GM20000 (cell line): ENCODE measurements at regions not wholly inside any gene's neighbourhood (a gene's known extent, or its start where the extent isn't known, plus 50 kb on each side); places are given as distances from the start of the nearest gene placed in this dataset.

Experiments
- DNase-seq: peaks from one replicate; pipeline ENCODE4 v3.0.0; 2012; ENCODE audit warnings: low spot score
- TF ChIP-seq, protein P1 (sequence below): IDR thresholded peaks from 2 replicates; pipeline ENCODE4 v1.5.1; 2012; ENCODE audit warnings: mild to moderate bottlenecking, control low read depth; ENCODE audit errors: extremely low read depth, missing control alignments

DNA sequence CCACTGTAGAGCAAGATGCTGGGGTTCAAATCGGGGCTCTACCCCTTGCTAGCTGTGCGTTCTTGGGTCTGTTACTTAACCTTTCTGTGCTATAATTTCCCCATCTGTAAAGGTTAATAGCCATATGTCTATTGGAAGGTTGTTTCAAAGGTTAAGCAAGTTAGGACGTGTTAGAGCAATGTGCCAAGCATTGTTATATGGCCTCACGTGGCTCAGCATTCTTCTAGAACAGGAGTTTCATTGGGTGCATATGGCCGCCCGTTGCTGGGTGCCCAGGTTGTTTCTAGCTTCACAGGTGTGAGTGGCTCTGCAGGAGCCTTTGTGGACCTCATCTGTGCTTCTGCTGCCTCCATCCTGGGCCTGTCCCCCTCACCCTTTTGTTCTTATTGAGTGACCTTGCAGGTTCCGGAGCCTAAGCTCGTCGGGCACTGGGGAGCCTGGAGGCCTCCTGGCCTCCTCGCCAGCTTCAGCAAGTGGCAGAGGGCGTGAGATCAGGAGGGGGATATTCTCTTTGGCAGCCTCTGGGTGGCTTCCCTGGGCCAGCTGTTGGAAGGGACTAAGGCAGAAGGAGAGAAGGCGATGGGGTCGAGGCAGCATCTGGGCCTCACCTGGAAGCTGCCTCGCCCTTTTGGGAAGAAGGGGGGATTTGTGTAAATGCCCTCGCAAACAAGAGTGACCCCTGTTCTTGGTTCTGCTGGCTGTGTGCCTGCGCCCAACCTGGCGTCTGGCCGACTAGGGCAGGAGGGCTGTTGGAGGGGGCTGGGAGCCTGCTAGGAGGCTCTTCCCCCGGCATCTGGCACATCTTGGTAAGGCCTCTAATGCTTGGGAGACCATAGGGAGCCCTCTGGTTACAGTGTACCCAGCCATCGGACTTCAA, 80.2 kb upstream of the CIBAR2 start:
- TF ChIP-seq, protein P1, sequence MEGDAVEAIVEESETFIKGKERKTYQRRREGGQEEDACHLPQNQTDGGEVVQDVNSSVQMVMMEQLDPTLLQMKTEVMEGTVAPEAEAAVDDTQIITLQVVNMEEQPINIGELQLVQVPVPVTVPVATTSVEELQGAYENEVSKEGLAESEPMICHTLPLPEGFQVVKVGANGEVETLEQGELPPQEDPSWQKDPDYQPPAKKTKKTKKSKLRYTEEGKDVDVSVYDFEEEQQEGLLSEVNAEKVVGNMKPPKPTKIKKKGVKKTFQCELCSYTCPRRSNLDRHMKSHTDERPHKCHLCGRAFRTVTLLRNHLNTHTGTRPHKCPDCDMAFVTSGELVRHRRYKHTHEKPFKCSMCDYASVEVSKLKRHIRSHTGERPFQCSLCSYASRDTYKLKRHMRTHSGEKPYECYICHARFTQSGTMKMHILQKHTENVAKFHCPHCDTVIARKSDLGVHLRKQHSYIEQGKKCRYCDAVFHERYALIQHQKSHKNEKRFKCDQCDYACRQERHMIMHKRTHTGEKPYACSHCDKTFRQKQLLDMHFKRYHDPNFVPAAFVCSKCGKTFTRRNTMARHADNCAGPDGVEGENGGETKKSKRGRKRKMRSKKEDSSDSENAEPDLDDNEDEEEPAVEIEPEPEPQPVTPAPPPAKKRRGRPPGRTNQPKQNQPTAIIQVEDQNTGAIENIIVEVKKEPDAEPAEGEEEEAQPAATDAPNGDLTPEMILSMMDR = no peak
- DNase-seq = no peak

DNA sequence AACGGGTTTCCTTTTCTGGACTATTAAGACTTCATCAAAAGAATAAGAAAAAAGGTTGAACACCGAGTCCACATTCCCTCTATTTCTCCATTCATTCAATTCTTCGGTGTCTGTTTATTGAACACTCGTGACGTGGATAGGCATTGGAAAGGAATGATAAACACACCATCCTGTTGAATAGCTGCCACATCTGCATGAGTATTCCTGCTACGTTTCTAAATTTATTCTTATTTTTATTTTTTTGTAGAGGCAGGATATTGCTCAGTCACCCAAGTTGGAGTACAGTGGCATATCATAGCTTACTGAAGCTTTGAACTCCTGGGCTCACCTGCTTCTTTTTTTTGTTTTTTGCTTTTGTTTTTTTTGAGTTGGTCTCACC, 80.8 kb upstream of the CIBAR2 start:
- no peak for DNase-seq

DNA sequence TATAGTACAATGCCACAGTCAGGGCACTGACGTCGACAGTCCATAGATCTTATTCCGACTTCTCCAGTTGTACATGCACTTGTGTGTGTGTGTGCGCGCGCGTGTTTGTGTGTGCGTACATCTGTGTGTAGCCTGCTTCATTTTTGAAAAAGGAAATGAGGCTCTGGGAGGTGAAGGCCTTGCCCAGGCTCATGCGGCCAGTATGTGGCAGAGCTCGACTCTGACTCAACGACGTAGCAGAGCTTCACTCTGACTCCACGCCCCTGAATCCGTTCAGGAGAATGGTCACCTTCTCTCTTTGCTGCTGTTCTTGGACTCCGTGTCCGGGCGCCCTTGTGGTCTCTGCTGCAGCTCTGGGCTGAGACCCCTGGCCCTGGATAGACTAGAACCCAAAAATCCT, 81.6 kb upstream of the CIBAR2 start:
- TF ChIP-seq, protein P1 = no peak
- DNase-seq = no peak

More for the DNA sequence above, 80.8 kb upstream of the CIBAR2 start:
- TF ChIP-seq, protein P1 = no peak

DNA sequence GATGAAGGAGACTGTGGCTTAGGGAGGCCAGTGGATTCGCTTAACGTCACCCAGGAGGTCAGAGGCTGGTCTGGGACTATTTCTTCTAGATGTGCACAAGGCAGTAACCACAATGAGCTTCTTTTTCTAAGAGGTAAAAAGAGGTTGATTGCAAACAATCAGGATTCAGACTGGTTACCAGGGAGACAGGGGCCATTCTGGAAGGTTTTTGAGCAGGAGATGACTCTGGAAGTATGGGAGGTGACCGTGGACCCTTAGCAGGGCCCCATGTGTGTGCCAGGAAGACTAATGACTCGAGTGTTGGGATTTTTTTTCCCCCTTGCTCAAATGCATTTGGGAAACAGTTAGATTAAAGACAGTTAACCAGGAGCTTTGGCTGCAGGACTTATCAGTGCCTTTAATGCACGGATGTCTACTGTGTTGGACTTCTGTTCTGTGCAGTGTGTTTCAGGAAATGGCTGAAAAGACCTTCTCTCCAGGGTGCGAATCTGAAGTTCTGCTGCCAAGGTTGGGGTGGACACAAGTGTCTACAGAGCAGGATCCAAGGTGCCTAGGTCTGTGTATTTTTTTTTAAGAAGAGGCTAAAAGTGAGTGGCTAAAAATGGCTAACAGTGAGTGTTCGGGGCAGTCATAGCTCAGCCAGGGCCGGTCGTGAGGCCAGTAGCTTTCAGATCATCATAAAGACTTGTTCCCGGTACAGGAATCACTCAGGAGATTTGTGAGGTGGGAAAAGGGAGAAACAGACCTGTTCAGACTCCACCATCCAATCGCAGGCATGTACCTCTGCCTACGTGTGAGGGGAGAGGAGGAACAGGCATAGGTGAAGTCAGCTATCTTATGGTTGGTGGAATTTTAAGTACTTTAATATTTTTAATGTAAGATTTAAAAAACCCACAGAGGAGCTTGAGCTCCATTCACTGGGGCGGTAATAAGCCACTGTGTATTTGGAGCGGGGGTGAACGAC, 82.3 kb upstream of the CIBAR2 start:
- no peak for DNase-seq
- TF ChIP-seq, protein P1 = no peak

DNA sequence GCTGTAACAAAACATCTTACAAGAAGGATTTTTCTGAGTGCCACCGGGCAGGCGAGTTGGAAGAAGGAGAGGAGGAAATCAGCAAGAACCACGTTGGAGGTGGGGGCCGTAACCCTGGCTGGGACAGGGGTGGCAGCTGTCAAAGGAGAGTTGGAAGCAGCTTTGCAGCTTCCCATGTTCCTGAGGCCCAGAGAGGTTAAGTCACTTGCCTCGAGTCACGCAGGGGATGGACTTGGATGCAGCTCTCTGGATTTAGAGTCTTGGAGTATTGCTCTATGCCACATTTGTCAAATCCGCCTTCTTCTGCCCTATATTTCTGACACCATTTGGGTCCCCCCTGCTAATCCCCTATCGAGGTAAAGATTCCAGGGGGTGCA, 83.0 kb upstream of the CIBAR2 start:
- DNase-seq = no peak
- TF ChIP-seq, protein P1 = no peak

DNA sequence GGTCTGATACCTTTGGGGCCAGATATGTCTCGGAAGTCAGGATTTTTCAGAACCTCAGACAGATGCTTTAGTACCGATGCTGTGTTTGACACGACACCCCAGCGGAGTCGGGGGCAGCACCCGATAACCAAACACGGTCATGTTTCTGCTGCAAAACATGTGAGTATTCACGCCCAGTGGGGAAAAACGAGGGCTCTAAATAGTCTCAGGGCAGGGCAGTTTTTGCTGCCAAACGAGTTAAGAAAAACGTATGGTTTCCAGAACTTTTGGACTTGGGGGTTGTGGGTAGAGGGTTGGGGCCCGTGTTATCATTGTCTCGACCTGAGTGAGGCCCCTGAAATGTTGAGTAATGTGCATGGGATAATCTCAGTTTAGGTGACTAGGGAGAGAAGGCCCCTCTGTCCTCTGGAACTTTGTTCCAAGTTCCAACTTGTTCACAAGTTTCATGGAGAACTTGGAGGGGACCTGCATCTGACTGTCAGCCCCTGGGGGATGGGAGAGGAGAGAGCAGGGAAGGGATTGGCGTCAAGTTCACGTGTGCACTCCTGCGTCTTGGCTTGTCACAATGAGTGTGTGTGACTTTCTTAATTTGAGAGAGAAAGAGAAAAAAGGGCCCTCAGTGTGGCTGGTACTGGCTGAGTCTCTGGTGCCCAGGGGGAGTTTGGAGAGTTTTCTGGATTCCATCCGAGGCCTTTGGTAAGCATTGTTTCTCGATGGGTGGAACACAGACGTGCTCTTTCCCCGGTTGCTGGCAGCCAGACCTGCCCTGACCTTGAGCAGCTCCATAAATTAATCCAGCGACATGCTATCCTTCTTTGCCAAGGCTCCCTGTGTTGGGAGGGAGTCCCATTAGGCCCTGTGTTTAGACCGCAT, 83.9 kb upstream of the CIBAR2 start:
- DNase-seq = no peak
- TF ChIP-seq, protein P1 = no peak
